GM21447 (cell line): ENCODE measurements at regions not wholly inside any gene's neighbourhood (a gene's known extent, or its start where the extent isn't known, plus 50 kb on each side); places are given as distances from the start of the nearest gene placed in this dataset.
"Not testable (repeated sequence)": the region's sequence is repeated elsewhere in the genome, so short reads cannot be mapped to it uniquely, and the experiment has no call there.

Source experiments
- ATAC-seq: cut with Tn5 transposase; IDR thresholded peaks from one replicate; pipeline ENCODE4 v1.9.1; 2021; ENCODE audit not compliant: unreplicated experiment

DNA sequence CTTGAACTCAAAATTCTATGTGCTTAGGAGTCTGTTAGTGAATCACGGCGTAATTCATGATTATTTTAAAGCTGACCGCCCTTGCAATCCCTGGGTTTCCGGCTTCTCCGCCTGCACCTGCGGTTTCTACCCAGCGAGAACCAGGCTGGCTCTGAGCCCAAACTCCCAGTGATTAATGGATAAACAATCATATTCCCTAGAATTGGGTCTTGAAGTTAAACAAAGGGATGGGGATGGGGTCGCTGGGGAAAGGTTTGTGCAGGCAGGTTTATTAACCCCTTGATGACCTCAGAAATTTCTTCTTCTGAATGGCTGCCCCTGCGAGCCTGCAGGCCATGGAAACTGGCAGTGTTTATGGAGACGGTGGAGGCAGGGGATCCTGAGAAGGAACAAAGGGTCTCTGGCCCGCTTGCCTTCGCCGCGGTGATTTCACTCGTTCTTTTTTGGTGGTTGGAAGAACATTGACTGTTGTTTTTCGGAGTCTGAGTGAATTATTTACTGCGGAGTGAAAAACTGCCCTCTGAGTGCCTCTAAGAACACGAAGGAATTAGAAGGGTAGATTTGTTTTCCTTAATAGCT lies 1000.3 kb downstream of the BRD1 start:
- ATAC-seq, result no peak

DNA sequence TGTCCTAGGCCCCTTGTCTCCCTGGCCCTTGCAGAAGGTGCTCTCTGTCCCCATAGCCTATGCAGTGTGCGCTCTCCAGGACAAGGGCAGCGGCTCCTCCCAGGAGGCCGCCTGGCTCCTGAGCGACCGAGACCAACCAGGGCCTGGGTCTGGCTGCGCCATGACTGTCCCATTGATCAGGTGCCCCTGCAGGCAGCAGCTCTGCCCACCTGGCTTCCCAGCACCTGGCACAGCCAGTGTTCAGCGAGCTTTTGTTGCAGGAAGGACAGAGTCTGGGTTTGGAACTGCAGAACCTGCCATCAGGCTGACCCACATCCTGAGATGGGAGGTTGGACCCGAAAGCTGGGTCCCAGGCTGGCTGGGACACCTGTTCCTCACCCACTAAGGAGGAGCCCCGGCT lies 1001.1 kb downstream of the BRD1 start:
- ATAC-seq, result no peak

DNA sequence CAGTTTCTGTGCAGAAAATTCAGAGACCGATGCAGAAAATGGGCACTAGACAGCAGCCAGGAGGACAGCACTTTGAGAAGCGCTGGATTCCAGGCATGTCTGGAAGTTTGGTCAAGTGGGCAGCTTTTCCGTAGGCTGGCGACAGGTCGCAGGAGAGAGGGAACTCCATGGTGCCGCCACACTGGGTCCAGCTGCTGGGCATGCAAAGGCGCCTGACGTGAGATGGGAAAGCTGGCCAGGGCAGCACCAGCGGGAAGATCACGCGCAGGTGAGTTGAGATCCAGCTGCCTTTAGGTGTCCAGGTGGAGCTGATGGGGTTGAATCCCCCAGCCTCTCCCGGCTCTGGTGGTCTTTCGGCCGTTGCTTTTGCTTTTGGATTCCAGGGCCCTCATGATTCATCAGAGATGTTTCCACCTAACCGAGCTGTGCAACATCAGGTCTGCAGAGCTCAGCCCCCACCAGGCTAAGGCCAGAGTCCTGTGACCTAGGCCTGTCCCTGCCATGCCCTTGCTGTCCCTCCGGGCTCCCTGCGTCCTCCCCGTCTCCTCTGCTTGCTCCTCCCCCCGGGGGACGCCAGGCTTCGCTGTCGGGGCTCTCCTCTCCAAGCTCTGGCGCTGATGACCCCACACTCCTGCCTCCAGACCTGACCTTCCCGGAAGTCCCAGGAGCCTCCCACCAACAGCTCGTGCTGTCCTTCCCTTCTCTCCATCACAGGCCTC lies 1001.7 kb downstream of the BRD1 start:
- ATAC-seq, result no peak

DNA sequence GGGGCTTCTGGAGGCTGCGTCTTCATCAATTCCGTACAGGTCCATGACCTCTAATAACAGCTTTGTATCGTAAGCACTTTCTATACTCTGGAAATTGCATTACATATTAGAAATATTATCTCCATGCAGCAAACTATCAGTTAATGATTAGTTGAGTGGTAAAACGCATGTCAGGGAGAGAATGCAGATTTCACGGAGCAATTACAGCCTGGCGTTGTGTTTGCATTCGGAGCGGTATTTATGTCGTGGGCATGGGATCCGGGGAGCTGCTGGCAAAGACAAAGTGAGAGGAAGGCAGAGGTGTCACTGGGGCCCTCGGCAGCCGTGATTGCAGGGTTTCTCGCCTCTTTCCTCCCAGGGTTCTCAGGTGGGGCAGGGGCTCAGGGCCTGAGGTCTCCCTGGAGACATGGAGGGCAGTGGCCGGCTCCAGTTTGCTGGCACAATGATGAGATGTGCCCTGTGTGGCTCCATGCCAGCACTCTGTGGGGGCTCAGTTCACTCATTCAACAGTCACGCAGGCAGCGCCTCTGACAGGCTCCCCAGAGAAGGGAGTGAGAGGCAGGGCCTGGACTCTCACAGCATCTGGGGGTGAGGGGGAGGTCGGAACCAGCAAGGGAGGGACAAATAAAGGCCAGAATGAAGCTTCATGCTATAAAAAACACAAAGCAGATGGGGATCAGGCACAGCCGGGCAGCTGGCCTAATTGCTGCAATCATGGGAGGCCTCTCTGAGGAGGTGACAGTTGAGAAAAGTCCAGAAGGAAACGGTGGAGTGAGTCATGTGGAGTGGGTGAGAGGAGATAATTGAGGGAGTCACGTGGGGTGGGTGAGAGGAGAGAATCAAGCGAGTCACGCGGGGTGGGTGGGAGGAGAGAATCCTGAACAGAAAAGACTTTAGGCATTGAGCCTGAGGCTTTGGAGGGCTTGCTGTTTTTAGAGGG lies 1002.7 kb downstream of the BRD1 start:
- no peak for ATAC-seq

DNA sequence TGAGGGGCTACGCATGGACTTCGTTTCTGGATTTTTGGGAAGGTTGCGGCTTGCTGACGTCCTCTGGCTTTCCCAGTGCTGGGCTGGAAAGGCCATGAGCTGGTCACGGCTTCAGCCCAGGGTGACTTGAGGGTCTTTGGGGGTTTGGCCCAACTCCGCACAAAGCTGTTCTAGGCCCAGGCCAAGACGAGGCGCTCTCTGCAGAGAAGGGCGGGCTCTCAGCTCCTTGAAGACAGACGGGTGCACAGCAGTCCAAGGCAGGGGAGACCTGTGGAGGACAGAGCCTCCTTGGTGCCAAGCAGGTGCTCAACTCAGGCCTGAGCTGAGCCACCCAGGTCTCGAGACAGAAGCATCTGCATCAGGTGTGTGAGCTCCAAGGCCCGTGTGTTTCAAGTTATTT lies 1003.7 kb downstream of the BRD1 start:
- ATAC-seq, result no peak

DNA sequence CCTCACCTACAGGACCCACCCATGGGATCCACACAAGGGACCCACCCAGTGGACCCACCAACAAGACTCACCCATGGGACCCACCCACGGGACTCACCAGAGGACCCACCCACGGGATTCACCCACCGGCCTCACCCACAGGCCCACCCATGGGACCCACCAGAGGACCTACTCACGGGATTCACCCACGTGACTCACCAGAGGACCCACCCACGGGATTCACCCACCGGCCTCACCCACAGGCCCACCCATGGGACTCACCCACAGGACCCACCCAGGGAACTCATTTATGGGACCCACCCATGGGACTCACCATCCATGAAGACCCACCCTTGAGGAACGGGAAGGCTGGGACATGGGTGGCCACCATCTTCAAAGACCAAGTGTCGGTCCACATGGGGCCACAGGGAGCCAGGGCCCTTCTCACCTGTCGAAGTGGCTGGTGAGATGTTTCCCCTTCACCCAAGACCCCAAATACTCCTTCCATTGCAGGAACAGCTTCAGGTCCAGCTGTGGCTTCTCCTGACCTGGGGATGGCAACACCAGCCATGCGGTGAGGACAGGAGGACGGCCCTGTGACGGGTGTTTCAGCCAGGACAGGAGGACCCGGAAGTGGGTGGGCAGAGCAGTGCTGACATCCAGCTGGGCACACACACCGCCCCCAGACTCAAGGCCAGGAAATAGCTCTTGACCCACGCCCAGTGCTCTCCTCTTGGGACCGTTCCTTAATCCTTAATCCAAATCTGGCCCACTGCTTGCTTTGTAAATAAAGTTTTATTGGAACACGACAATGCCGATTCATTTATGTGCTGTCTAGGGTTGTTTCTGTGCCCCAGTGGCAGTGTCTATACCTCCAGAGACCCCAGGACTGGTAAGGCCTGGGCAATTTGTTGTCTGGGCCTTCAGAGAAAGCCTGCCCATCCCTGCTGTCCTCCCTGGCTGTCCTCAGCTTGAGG lies 1005.1 kb downstream of the BRD1 start:
- ATAC-seq, result no peak

DNA sequence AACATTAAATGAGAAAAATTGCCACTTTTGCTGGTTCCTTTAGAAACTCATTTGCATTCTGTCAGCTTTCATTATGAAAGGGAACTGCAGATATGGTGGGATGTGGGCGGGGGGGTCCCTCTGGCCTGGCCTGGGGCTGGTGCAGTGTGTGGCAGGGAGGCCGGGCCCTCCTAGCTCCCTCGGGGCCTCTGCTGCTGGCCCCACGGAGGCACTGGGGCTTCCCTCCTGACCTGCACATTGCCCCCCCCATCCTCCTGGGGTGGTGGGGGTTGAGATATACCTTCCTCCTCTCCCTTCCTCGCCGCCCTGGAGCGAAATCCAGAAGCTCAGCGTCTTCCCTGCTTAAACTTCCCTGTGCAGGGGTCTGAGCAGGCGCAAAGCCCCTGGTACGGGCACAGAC lies 1005.9 kb downstream of the BRD1 start:
- no peak for ATAC-seq

DNA sequence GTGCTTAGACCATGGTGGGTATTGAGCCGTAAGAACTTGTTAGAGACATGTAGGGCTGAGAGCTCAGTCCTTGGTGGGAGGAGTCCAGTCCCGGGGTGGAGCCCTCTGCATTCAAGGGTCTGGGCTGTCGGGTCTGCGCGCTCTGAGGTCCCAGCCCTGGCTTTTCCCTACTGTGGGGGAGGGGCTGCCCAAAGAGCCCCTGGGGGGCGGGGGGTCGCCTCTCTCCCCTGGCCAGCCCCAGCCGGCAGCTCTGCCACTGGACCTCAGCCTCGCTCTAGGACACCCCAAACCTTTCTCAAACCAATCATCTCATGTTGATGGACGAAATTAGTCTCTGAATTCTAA lies 1006.4 kb downstream of the BRD1 start:
- ATAC-seq, result no peak

DNA sequence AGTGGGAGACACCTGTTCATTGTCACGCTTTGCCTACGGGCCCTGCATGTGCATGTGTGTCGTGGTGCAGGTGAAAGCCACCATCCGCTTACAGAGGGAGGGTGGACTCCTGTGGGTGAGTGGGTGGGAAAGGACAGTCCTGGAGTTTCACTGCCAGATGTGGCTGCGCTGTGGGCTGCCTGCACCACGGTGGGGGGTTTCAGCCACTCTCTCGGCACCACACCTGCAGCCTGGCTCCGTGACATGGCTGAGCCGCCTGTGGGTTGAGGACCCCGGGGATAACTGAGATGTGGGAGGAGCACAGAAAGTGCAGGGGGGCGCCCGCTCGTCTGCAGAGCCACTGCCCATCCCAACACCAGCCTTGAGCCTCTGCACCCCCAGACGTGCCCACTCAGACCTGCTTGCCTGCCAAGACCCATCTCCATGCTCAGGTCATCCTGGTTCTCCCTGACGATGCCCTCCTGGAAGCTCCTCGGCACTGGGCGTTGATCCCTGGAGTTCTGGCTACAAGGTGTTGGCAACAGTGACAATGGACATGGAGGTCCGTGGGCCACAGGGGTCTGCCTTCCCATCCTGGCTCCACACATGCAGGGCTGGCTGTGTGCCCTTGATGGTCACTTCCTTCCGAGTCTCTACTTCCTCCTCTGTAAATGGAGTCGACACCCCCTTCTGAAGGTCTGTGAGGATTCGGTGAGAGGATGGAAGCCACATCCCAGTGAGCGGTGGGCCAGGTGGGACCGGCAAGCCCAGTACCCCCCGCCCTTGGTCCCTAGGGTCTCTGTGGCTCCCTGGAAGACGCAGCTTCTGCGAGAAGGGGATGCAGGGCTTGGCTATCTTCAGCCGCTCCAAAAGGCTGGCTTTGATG lies 1007.0 kb downstream of the BRD1 start:
- ATAC-seq, result no peak

DNA sequence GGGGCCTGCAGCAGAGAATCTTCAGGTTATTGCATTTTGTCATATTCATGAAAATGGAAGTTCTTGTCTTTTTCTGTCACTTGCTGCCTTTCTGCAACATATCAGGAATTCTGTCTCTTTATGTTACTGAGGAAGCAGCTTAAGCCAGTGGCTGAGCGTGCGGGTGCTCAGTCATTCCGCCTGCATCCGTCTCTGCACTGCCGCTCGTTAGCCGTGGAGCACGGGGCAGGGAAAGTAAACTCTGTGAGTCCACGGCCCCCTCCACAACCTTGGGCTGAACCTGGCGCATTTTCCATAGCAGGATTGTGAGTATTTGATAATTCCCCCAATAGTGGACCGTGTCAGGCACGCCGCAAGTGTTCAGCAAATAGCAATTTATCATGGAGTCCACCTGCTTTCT lies 1007.7 kb downstream of the BRD1 start:
- ATAC-seq, result no peak

DNA sequence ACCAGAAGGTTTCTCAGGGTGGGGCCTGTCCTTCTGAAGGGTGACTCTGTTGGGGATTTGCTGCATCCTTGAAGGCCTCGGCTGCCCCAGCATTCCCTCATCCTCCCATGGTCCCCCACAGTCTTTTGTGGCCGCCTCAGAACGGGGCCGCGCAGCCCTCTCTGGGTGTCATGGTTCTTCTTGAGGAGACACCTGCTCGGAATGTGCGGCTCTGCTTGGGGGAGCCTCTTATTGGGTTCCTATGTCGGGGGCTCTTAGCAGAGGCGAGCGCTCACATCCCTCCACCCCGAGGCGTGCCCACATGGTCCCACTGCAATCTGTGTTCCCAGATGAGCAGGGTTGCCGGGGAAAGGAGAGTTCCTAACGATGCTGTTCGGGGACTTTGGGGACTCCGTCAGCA lies 1008.4 kb downstream of the BRD1 start:
- ATAC-seq, result no peak

DNA sequence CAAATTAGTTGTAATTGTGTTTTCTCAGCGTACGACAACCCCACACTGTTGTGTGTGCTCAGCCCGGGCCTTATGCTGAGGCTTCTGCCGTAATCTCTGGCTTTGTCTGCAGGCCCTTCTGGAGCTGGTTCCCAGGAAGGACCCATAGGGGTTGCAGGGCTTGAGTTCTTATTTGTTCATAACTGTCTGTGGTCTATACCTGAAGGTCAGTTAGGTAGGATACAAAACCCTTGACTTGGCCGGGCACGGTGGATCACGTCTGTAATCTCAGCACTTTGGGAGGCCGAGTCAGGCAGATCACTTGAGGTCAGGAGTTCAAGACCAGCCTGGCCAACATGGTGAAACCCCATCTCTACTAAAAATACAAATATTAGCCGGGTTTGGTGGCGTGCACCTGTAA lies 1010.2 kb downstream of the BRD1 start:
- not testable (repeated sequence) for ATAC-seq

DNA sequence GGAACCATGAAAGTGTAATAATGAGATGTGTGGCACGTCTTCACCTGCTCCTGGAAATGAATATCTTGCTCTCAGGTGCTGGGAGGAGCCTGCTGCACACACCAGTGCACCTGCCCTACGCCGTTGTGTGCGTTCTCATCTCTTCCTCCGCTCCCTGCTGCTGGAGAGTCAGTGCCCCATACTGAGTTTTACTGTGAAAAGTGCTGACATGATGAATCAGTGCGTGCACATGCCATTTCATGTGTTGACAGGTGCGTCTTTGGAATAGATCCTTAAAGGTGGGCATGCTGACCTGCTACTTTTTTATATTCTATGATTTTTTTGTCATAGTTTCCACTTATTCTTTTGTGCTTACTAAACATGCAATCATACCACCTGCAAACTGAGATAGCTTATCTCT lies 1015.8 kb downstream of the BRD1 start:
- ATAC-seq, result no peak

DNA sequence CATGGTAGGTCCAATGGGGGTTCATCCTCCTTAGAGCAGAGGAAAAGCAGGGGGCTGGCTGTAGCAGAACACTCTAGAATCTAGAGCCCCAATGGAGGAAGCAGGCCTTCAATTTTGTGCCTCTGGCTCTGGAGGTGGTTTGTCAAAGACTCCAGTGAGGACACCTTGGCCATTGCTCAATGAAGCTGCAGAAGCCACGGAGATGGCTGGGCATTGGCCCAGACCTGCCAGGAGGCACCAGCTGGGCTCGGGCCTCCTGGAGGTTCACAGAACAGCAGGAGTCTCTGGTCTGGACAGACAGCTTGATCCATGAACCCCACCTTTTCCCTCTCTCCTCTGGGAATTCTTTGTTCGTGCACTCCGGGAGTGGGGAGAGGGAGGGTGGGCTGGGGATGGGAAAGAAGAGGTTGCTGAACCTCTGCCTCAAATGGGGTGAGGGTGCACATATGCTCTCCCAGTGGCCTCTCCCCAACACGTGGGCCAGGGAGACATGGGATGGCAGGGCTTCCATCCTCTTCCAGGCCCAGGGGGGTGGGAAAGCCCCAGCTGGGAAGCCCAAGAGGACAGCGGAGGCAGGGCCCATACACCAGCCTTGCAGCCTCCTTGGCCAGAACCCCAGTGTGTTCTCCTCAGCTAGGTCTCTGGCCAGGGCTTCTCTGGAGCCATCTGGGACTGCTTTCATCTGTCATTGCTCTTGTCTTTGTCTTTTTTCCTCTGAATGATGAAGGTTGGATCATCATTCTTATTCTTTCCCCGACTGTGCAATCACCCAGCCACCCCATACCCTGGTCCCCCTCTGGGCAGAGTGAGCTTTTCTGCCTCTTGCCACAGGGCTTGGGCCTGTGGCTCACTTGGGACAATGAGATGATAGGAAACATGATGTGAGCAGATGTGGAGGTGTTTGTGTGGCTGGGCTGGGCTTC lies 1019.4 kb downstream of the BRD1 start:
- no peak for ATAC-seq

DNA sequence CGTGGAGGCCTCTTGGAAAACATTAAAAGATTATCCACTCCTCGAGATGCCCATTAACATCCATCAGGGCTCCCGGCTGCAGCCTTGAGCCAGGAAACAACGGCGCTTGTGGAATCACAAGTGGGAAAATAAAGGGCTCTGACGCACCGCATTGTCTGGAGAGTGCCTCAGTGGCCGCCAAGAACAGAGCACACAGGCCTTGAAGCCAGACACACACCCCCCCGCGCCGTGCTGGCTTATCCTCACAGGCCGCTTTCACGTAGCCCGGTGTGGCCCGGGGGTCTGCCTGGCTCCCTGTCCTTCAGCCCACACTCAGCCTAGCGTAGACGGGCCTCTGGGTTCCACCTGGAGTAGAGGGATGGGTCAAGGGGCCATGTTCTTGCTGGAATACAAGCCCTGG lies 1020.5 kb downstream of the BRD1 start:
- no peak for ATAC-seq

DNA sequence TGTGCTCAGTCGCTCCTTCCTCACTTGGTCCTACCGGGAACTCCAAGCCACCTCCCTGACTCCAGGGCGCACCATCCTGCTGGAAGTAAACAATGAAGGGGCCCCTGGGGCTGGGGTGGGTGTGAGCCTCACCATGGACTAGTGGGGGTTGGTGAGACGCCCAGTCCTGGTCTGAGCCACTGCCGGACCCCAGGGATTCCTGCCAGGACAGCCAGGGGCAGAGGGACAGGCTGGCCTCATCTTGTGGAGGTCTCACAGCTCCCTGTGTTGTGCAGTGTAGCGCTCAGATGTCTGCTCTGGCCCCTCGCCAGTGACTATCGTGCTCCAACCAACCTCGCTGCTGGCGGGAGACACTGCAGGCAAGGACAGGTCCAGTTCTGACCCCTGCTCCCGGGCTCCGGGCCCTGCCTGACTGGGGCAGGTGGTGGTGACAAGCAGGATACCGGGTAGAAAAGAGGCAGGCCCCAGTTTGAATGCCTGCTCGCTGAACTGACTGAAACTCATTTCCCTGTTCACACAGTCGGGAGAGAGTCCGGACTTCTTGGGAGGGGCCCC lies 1021.4 kb downstream of the BRD1 start:
- no peak for ATAC-seq

DNA sequence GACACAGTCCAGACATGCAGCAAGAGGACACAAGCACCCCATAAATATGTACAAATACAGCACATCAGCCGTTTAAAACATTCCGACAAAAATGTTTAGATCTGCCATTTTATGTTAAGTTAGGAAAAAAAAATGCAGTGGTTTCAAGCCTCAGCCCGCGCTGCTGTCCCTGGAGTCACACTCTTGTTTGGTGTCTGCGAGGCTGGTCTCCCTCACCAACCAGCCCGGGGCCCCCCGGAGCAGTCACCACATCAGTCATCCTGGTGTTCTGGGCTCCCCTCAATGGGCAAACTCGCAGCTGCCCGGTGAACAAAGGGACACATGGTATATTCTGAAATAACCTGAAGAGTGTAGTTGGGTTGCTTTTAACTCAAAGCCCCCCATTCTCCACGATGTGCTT lies 1022.2 kb downstream of the BRD1 start:
- ATAC-seq, result no peak

DNA sequence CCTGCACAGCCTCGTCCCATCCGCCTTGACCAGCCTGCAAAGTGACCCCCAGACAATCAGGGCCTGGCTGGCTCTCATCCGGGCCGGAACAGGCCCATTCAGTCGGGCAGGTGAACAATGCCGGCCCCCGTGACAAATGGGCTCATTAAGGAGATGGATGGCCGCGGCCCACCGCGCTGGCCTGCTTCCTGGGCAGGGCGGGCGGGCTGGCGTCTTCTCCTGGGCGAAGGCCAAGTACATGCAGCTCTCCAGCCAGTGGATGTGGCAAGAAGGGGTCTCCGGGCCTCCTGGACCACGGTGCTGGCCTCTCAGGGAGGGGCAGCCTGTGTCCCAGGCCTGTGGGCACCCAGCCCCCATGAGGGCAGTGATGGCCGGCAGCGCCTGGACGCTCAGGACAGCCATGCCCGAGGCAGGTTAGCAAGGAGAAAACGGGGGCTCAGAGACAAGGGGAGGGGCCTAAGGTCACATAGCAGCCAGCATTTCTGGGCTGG lies 1022.8 kb downstream of the BRD1 start:
- ATAC-seq, result no peak
